Ishikawa (cell line): ENCODE measurements at regions not wholly inside any gene's neighbourhood (a gene's known extent, or its start where the extent isn't known, plus 50 kb on each side); places are given as distances from the start of the nearest gene placed in this dataset.

ENCODE experiments used
- CREB1 ChIP-seq: IDR thresholded peaks from 2 replicates; pipeline ENCODE4 v1.6.1; 2012; ENCODE audit warnings: low read depth
- EGR1 ChIP-seq: IDR thresholded peaks from 2 replicates; pipeline ENCODE4 v1.6.1; 2012
- EP300 ChIP-seq: IDR thresholded peaks from 2 replicates; pipeline ENCODE4 v1.6.1; 2012; ENCODE audit warnings: borderline replicate concordance
- FOXM1 ChIP-seq: IDR thresholded peaks from 2 replicates; pipeline ENCODE4 v1.6.1; 2012; ENCODE audit warnings: low read depth, borderline replicate concordance
- NFIC ChIP-seq: IDR thresholded peaks from 2 replicates; pipeline ENCODE4 v1.6.1; 2012
- RAD21 ChIP-seq: IDR thresholded peaks from 2 replicates; pipeline ENCODE4 v1.6.1; 2012; ENCODE audit warnings: low read depth
- TAF1 ChIP-seq: IDR thresholded peaks from 2 replicates; pipeline ENCODE4 v1.6.1; 2012; ENCODE audit warnings: low read depth, mild to moderate bottlenecking
- TCF12 ChIP-seq: IDR thresholded peaks from 2 replicates; pipeline ENCODE4 v1.6.1; 2012; ENCODE audit warnings: low read depth
- TEAD4 ChIP-seq: IDR thresholded peaks from 2 replicates; pipeline ENCODE4 v1.6.1; 2012
- YY1 ChIP-seq: IDR thresholded peaks from 2 replicates; pipeline ENCODE4 v1.6.1; 2012; ENCODE audit warnings: low read depth
- ZBTB7A ChIP-seq: IDR thresholded peaks from 2 replicates; pipeline ENCODE4 v1.6.1; 2012; ENCODE audit warnings: low read depth
- TF ChIP-seq, protein P1 (sequence below): IDR thresholded peaks from 2 replicates; pipeline ENCODE4 v1.6.1; 2012
- TF ChIP-seq, protein P2 (sequence below): IDR thresholded peaks from 2 replicates; pipeline ENCODE4 v1.6.1; 2012; ENCODE audit warnings: low read depth, mild to moderate bottlenecking
- TF ChIP-seq, protein P3 (sequence below): IDR thresholded peaks from 2 replicates; pipeline ENCODE4 v1.6.1; 2012

DNA sequence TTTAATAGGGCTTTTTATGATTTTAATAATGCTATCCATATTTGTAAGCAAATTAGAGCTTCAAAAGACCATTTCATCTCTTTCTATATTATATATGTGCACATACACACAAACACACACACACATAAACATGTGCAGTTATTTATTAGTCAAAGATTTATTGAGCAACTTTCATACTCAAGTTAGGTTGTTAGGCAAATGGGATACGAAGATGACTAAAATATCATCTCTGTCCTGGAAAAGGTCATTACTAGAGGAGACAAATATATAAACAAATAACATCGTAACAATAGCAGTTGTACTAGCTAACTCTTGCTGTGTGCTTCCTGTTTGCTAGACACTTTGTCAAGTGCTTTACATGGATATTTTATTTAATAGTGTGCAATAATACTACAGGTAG is 307.9 kb downstream of the SNX13 start:
- TF ChIP-seq RAD21 (no peak), EP300 (no peak), ZBTB7A (no peak), CREB1 (no peak), NFIC (no peak), TEAD4 (no peak), EGR1 (no peak), TAF1 (no peak), FOXM1 (no peak), YY1 (no peak), TCF12 (no peak)
- TF ChIP-seq, protein P1, sequence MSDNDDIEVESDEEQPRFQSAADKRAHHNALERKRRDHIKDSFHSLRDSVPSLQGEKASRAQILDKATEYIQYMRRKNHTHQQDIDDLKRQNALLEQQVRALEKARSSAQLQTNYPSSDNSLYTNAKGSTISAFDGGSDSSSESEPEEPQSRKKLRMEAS: no peak
- TF ChIP-seq, protein P2, sequence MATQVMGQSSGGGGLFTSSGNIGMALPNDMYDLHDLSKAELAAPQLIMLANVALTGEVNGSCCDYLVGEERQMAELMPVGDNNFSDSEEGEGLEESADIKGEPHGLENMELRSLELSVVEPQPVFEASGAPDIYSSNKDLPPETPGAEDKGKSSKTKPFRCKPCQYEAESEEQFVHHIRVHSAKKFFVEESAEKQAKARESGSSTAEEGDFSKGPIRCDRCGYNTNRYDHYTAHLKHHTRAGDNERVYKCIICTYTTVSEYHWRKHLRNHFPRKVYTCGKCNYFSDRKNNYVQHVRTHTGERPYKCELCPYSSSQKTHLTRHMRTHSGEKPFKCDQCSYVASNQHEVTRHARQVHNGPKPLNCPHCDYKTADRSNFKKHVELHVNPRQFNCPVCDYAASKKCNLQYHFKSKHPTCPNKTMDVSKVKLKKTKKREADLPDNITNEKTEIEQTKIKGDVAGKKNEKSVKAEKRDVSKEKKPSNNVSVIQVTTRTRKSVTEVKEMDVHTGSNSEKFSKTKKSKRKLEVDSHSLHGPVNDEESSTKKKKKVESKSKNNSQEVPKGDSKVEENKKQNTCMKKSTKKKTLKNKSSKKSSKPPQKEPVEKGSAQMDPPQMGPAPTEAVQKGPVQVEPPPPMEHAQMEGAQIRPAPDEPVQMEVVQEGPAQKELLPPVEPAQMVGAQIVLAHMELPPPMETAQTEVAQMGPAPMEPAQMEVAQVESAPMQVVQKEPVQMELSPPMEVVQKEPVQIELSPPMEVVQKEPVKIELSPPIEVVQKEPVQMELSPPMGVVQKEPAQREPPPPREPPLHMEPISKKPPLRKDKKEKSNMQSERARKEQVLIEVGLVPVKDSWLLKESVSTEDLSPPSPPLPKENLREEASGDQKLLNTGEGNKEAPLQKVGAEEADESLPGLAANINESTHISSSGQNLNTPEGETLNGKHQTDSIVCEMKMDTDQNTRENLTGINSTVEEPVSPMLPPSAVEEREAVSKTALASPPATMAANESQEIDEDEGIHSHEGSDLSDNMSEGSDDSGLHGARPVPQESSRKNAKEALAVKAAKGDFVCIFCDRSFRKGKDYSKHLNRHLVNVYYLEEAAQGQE: no peak
- TF ChIP-seq, protein P3, sequence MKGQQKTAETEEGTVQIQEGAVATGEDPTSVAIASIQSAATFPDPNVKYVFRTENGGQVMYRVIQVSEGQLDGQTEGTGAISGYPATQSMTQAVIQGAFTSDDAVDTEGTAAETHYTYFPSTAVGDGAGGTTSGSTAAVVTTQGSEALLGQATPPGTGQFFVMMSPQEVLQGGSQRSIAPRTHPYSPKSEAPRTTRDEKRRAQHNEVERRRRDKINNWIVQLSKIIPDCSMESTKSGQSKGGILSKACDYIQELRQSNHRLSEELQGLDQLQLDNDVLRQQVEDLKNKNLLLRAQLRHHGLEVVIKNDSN: no peak
